Occipital lobe (tissue), 1 donor: ENCODE measurements at regions not wholly inside any gene's neighbourhood (a gene's known extent, or its start where the extent isn't known, plus 50 kb on each side); places are given as distances from the start of the nearest gene placed in this dataset. TPM values are rescaled to one million over a fixed set of nuclear protein-coding genes. Genes with fewer than 3 reads are reported as not detected.

ENCODE experiments used
- small RNA-seq: library from RNA; depleted of rRNA; stranded (forward); fragments of <200 nt; gene quantifications from one replicate; pipeline ENCODE3, GENCODE V24; 2014

Small RNA genes lying in the stretch of these regions (small RNA-seq; reads per million reads assigned to genes)
- not detected for gene RF02109
- not detected for gene RF02110
